ENCODE measurements at regions not wholly inside any gene's neighbourhood (a gene's known extent, or its start where the extent isn't known, plus 50 kb on each side); places are given as distances from the start of the nearest gene placed in this dataset.
A peak's percentile ranks its signal among the peaks of the same experiment; 100 is the strongest.
"Not testable (repeated sequence)": the region's sequence is repeated elsewhere in the genome, so short reads cannot be mapped to it uniquely, and the experiment has no call there.

DNA sequence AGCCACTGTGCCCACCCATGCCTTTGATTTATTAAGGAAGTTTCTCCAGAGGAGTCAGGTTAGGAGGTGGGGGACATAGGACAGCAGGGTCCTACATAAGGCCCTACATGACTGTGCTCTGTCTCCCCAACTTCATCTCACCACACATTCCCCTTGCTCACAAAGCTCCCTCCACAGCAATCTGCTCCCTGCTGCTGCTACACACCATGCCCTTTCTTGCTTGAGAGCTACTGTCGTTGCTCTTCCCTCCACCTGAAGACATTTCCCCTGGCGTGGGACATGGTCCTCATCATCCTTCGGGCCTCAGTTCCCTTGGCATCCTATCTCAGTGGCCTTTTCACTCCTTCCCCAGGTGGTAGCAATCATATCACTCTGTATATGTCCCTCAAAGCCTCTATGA lies 75.9 kb upstream of the DAPK1 start:
- no peak for DNase-seq (ENCODE audit: low read depth in 2 of 2)
- TF ChIP-seq, protein P1, sequence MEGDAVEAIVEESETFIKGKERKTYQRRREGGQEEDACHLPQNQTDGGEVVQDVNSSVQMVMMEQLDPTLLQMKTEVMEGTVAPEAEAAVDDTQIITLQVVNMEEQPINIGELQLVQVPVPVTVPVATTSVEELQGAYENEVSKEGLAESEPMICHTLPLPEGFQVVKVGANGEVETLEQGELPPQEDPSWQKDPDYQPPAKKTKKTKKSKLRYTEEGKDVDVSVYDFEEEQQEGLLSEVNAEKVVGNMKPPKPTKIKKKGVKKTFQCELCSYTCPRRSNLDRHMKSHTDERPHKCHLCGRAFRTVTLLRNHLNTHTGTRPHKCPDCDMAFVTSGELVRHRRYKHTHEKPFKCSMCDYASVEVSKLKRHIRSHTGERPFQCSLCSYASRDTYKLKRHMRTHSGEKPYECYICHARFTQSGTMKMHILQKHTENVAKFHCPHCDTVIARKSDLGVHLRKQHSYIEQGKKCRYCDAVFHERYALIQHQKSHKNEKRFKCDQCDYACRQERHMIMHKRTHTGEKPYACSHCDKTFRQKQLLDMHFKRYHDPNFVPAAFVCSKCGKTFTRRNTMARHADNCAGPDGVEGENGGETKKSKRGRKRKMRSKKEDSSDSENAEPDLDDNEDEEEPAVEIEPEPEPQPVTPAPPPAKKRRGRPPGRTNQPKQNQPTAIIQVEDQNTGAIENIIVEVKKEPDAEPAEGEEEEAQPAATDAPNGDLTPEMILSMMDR (IDR thresholded peaks at IDR 0.05; ENCODE audit: low read depth, low read length): no peak

DNA sequence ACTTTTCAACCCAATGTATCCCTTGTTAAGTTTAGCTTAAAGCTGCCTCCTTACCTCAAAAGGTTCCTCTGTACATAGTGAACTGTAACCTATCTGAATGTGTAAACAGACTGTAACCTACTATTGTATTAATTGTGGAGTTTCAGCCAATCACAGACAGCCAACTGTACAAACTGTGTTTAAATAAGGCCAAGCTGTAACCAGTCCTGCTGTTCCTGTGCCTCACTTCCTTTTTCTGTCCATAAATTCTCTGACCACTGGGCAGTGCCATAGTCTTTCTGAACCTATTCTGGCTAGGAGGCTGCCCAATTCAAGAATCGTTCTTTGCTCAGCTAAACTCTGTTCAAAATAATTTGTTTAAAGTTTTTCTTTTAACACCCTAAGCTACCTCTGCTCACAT lies 74.7 kb upstream of the DAPK1 start:
- peak in 1 of 2 donors; percentile 24 for DNase-seq (ENCODE audit: low read depth in 2 of 2)
- no peak overlapping the region for H3K4me3 ChIP-seq (replicated peaks in 1 of 2; ENCODE audit: low read depth in 2 of 2, low read length in 2 of 2)
- TF ChIP-seq, protein P1 (IDR thresholded peaks at IDR 0.05; ENCODE audit: low read depth, low read length): no peak

More for the DNA sequence above, 75.9 kb upstream of the DAPK1 start:
- no peak overlapping the region for H3K4me3 ChIP-seq (replicated peaks in 1 of 2; ENCODE audit: low read depth in 2 of 2, low read length in 2 of 2)

DNA sequence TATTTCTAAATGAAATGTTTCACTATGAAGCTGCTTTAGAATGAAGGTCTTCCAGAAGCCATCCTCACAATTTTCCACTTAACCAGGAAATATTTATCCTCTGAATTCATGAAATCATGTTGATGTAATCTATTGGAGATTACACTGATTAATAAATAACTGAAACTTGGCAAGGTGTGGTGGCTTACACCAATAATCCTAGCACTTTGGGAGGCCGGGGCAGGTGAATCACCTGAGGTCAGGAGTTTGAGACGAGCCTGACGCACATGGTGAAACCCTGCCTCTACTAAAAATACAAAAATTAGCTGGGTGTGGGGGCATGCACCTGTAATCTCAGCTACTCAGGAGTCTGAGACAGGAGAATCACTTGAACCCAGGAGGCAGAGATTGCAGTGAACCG lies 73.8 kb upstream of the DAPK1 start:
- H3K4me3 ChIP-seq (replicated peaks in 1 of 2; ENCODE audit: low read depth in 2 of 2, low read length in 2 of 2); DNase-seq (ENCODE audit: low read depth in 2 of 2): not testable (repeated sequence)

DNA sequence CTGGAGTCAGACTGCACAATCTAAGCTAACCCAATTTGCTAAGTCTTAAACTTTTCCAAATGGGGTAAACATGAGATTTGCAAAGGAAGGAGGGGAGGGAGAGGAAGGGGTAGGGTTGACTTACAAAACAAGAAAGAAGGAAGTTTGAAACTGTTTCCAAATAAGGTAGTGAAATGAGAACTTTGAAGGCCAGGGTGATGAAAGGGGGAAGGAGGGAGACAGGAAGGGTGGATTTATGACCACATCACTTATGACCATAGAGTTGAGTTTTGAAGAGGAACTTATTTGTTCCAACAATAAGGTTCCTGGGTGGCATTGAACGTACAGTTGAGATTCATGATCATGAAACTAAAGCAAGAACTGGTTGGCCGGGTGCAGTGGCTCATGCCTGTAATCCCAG lies 72.5 kb upstream of the DAPK1 start:
- no peak overlapping the region for H3K4me3 ChIP-seq (replicated peaks in 1 of 2; ENCODE audit: low read depth in 2 of 2, low read length in 2 of 2)
- TF ChIP-seq, protein P1 (IDR thresholded peaks at IDR 0.05; ENCODE audit: low read depth, low read length): no peak
- no peak for DNase-seq (ENCODE audit: low read depth in 2 of 2)

DNA sequence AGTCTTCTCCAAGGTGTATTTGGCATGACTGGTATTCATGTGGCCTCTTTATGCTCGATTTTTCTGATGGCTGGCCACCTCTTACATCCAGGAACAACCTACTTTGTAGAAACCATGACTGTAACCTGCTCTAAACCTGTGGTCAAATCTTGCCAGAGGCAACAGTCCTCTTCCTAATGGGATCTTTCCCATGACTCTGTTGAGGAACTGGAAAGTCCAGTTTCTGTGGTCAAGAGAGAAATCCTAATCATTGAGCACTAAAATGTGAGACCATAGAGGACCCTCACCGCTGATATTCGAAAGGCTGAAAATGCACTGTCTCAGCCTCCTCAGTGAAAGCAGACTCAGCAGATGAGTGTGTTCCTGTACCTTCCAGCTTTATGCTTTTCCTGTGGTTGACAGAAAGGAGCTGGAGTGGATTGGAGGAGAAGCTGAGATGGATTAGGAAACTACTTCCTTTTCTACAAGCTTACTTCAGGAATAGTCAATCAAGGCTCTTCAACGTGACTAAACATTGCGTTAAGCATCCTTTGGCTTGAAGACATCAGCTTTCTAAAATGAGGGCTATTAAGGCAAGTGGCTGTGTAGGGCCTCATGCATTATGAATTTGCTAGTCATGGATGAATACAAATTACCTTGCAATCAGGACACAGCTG lies 69.7 kb upstream of the DAPK1 start:
- TF ChIP-seq, protein P1 (IDR thresholded peaks at IDR 0.05; ENCODE audit: low read depth, low read length): no peak
- no peak overlapping the region for H3K4me3 ChIP-seq (replicated peaks in 1 of 2; ENCODE audit: low read depth in 2 of 2, low read length in 2 of 2)
- no peak for DNase-seq (ENCODE audit: low read depth in 2 of 2)

DNA sequence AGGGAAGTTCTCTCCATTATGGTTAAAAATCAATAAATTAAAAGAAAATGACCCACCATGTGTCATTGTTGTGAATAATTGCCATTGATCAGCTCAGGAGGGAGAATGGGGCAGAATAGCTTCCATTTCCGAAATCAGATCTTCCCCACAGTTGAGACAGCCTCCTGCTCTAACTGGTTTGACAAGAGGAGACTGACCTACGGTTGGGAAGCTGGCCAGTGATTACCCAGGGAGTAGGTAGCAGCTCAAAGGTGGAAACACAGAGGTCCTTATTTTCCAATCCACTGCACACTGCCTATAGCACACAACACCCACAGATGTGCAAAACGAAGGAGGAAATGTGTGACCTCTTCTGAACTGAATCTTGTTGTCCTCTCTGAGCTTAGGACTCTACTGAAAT lies 69.0 kb upstream of the DAPK1 start:
- no peak overlapping the region for H3K4me3 ChIP-seq (replicated peaks in 1 of 2; ENCODE audit: low read depth in 2 of 2, low read length in 2 of 2)
- DNase-seq (ENCODE audit: low read depth in 2 of 2): no peak
- TF ChIP-seq, protein P1 (IDR thresholded peaks at IDR 0.05; ENCODE audit: low read depth, low read length): no peak

DNA sequence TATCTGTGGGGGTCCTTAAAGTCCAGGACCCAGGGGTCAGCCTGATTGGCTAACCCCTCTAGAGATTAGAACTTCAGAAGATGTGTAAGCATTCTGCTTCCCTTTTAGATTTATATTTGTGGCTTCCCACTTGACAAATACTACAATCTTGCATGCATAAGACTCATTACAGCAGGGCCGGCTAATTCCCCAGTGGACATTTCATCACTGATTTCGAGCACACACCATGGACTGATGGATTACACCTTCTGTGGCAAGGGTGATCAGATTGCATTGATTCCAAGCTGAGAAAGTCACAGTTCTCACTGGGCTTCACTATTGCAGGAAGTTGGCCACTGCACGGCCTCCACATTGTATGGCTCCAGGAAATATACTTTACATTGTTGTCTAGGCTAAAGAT lies 65.8 kb upstream of the DAPK1 start:
- TF ChIP-seq, protein P1 (IDR thresholded peaks at IDR 0.05; ENCODE audit: low read depth, low read length): no peak
- H3K4me3 ChIP-seq (replicated peaks in 1 of 2; ENCODE audit: low read depth in 2 of 2, low read length in 2 of 2): no peak overlapping the region
- DNase-seq (ENCODE audit: low read depth in 2 of 2): no peak
